ENCODE measurements at regions not wholly inside any gene's neighbourhood (a gene's known extent, or its start where the extent isn't known, plus 50 kb on each side); places are given as distances from the start of the nearest gene placed in this dataset.

GRCh38 chr12:42673535-42673934 lies 84.0 kb upstream of the PRICKLE1 start:
- CTCF ChIA-PET, result no interaction called here
- no TSS peak for BruUV-seq (replicated peaks)

More at GRCh38 chr12:42673535-42673934, 84.0 kb upstream of the PRICKLE1 start:
- intact Hi-C loops (cut with micrococcal nuclease; ENCODE audit: unreplicated experiment), result no loop called here
- Histone ChIP-seq H3K9me3 (replicated peaks; ENCODE audit: control insufficient read depth, insufficient read depth, low read length) (no peaks in the 10 kb centered on the region), H3K4me1 (ENCODE audit: control insufficient read depth, insufficient read depth, low read length) (no peaks in the 10 kb centered on the region), H3K36me3 (ENCODE audit: control insufficient read depth in 2 of 2, insufficient read depth in 2 of 2, low read length in 1 of 2) (no peaks in the 10 kb centered on the region), H3K27ac (ENCODE audit: control insufficient read depth, insufficient read depth) (no peak overlapping the region), H3K4me2 (ENCODE audit: control insufficient read depth, insufficient read depth) (no peak overlapping the region), H3K27me3 (replicated peaks in 1 of 2; ENCODE audit: control insufficient read depth in 2 of 2, insufficient read depth in 2 of 2, low read length in 1 of 2) (no peaks in the 10 kb centered on the region), H3K79me2 (ENCODE audit: control insufficient read depth, insufficient read depth, low read length) (no peaks in the 10 kb centered on the region), H3K4me3 (no peak overlapping the region), H3K9ac (ENCODE audit: control insufficient read depth, insufficient read depth, low read length) (no peak overlapping the region), H4K20me1 (ENCODE audit: control insufficient read depth, insufficient read depth) (no peaks in the 10 kb centered on the region), H2AFZ (ENCODE audit: control insufficient read depth, low read depth, low read length) (no peak overlapping the region)
- FAIRE-seq (no peak), ATAC-seq (no peak), DNase-seq (ENCODE audit: low read depth, low spot score) (no peak)
- TF ChIP-seq FOXK2 (IDR thresholded peaks at IDR 0.05) (no peak), NKRF (conservative IDR thresholded peaks at IDR 0.05) (no peak), POU2F2 (IDR thresholded peaks at IDR 0.05; ENCODE audit: borderline replicate concordance, low read depth, low read length) (no peak), IRF3 (IDR thresholded peaks at IDR 0.05) (no peak), YY1 (IDR thresholded peaks at IDR 0.05; ENCODE audit: low read depth, low read length) (no peak), IRF4 (IDR thresholded peaks at IDR 0.05; ENCODE audit: low read depth, low read length) (no peak), RFX5 (IDR thresholded peaks at IDR 0.05; ENCODE audit: low read depth, low read length) (no peak), HDGF (IDR thresholded peaks at IDR 0.05) (no peak), ZNF24 (IDR thresholded peaks at IDR 0.05) (no peak), FOS (IDR thresholded peaks at IDR 0.05; ENCODE audit: borderline replicate concordance, extremely low read depth, insufficient read length) (no peak), ZNF207 (IDR thresholded peaks at IDR 0.05; ENCODE audit: borderline replicate concordance) (no peak), ZSCAN29 (IDR thresholded peaks at IDR 0.05) (no peak), BCL11A (IDR thresholded peaks at IDR 0.05; ENCODE audit: low read depth, low read length) (no peak), RAD21 (IDR thresholded peaks at IDR 0.05; ENCODE audit: insufficient read depth, low read depth, low read length) (no peak), BCLAF1 (IDR thresholded peaks at IDR 0.05) (no peak), ZNF274 (IDR thresholded peaks at IDR 0.05; ENCODE audit: insufficient read depth, insufficient read length) (no peak)
- TF ChIP-seq, protein P1, sequence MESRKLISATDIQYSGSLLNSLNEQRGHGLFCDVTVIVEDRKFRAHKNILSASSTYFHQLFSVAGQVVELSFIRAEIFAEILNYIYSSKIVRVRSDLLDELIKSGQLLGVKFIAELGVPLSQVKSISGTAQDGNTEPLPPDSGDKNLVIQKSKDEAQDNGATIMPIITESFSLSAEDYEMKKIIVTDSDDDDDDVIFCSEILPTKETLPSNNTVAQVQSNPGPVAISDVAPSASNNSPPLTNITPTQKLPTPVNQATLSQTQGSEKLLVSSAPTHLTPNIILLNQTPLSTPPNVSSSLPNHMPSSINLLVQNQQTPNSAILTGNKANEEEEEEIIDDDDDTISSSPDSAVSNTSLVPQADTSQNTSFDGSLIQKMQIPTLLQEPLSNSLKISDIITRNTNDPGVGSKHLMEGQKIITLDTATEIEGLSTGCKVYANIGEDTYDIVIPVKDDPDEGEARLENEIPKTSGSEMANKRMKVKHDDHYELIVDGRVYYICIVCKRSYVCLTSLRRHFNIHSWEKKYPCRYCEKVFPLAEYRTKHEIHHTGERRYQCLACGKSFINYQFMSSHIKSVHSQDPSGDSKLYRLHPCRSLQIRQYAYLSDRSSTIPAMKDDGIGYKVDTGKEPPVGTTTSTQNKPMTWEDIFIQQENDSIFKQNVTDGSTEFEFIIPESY (IDR thresholded peaks at IDR 0.05), result no peak
- TF ChIP-seq, protein P2, sequence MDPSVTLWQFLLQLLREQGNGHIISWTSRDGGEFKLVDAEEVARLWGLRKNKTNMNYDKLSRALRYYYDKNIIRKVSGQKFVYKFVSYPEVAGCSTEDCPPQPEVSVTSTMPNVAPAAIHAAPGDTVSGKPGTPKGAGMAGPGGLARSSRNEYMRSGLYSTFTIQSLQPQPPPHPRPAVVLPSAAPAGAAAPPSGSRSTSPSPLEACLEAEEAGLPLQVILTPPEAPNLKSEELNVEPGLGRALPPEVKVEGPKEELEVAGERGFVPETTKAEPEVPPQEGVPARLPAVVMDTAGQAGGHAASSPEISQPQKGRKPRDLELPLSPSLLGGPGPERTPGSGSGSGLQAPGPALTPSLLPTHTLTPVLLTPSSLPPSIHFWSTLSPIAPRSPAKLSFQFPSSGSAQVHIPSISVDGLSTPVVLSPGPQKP (IDR thresholded peaks at IDR 0.05; ENCODE audit: low read depth, low read length), result no peak
- RAD21 ChIA-PET (ENCODE audit: unreplicated experiment), result no interaction called here
- 31% methylated on average over 3 of the region's 3 CpGs for WGBS (ENCODE audit: insufficient coverage, insufficient replicate concordance, low lambda C conversion rate, missing lambda C conversion rate)
- POLR2A ChIA-PET, result no interaction called here
- SMC1A ChIA-PET (ENCODE audit: uncharacterized antibody, unreplicated experiment), result no interaction called here
- in situ Hi-C loops (cut with MboI), result no loop called here

Measured in GM12878 (cell line).